ENCODE measurements at regions not wholly inside any gene's neighbourhood (a gene's known extent, or its start where the extent isn't known, plus 50 kb on each side); places are given as distances from the start of the nearest gene placed in this dataset.

DNA sequence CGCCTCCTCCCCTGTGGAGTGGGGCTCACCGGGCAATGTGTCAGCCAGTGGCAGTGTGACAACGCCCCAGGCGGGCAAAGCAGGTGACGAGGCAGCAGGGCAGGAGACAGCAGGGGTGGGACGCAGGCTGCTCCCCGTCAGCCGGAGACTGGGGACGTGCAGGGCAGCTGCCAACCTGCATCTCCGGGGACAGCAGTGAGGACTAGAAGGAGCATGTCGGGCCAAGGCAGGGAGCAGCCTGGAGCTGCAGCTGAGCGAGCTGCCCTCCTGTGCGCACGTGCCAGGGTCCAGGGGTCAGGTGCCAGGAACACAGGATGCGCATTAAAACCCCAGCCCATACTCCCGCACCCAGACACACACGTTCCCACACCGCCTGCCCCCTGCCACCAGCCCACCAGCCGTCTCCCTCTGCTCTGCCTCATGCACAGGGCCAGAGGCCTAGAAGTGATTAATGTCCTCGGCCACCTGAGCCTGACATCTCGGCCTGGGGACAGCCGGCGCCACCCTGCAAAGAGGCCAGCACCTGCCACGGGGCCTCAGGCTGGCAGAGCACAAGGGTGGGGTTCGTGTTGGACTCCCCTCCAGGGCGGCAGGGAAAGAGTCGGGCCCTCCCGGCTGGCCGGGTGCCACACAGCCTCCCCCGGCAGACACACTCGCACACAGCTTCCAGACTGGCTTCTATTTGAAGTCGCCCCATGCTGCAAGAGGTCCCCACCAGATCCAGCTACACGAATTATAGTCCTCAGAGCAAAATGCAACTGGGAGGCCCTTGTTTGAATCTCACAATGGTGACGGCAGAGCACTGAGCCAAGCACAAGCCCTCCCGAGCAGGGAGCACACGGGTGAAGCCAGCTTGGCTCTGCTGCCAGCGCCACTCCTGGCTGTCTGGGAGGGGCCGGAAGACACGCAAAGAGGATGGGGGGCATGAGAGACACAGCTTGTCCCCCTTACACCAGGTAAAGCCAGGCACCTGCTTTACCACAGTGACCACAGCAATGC, 90.4 kb downstream of the RBFOX3 start:
- DNase-seq, result no peak

DNA sequence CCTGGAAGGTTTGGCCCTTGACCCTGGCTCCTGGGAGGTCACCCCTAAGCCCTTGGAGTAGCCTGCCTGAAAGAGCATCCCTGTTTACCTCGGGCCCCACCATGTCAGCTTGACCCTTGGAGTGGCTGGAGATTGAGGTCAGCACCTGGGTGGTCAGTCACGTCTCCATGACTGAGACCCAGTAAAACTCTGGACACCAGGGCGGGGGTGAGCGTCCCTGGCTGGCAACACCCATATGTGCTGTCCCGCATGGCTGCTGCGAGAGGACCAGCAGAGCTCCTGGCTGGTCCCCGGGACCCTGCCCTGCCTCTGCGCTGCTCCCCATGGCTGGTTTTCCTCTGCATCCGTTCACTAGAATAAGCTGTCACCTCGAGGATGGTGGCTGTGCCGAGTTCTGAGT, 91.2 kb downstream of the RBFOX3 start:
- no peak for DNase-seq

GRCh38 chr17:79518585-79519523, 92.0 kb downstream of the RBFOX3 start:
- no peak for DNase-seq

- DNase-seq, result no peak
Observed at GRCh38 chr17:79517827-79518584, 92.8 kb downstream of the RBFOX3 start.

- no peak for DNase-seq
Observed at GRCh38 chr17:79515646-79516571, 94.9 kb downstream of the RBFOX3 start.

DNA sequence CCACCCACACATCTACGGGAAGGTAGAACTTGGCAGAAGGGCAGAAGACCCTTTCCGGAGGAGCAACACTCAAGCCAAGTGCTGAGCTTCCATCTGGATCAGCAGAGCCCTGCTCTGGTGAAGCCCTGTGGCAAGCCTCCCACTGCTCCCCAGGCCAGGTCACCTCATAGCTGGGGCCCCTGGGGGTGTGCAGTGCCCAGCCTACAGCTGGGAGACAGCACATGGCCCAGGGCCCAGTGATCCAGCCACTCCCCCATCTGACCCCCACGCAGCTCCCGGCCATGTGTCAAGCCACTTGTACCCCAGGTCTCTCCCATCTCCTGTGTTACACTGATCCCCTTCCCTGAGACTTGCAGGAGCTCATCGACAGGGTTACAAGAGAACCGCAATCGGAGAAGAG, 95.7 kb downstream of the RBFOX3 start:
- DNase-seq, result no peak

DNA sequence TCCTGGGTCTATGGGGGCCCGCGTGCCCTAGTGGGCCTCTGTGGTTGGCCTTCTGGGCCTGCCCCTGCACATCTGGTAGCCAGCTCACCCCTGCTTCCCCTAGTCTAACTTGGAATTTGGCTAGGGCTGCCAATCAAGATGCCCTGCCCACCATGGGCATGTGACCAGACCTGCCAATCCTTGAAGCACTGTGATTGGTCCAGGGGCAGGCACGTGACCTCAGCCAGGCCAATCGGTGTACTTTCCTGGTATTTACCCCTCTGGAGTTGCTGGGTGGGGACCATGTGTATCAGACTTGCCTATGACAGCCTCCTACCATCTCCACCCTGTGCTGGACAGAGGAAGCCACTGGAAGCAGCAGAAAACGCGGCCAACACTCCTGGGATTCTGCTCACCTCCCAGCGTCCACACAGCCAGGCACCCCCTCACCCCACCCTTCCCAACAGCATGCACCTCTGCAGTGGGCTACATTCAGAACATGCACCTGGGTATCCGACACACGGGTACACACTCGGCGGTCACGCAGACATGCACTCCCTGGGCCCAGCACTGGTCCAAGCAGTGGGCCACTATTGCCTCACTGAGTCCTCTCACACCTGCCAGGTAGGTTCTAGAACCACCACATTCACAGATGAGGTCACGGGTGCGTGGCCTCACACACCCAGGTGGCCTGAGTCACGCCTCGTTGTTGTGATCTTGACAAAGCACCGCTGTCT, 96.9 kb downstream of the RBFOX3 start:
- DNase-seq, result no peak

DNA sequence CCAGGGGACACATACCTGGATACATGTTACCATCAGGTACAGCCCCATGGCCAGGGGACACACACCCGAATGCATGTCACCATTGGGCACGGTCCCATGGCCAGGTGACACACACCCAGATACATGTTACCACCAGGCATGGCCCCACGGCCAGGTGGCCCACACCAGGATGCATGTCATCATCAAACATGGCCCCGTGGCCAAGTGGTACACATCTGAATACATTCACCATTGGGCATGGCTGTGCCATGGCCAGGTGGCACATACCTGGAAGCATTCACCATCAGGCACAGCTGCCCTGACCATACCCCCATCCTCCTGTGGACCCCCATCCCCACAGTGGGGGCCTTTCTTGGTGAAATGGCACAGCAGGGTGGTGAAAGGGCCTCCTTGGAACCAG, 97.6 kb downstream of the RBFOX3 start:
- no peak for DNase-seq

GRCh38 chr17:79511471-79511870, 99.4 kb downstream of the RBFOX3 start:
- no peak for DNase-seq

DNA sequence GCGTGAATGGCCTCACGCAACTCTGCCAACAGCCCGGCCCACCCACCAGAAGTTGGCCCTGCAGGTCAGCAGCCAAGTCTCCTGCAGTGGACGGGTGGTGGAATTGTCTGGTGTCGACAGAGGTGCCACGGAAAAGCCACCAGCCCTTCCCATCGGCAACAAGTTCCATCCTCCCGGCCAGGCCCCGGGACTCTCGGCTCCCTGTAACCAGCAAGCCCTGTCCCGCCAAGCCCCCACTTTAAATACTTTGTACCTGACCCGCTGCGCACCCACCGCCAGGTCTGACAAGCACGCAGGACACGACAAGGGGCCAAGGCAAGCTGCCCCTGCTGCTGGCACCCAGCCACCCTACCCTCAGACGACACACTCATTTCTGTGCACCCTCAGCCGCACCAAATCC, 100.8 kb downstream of the RBFOX3 start:
- DNase-seq, result no peak

DNA sequence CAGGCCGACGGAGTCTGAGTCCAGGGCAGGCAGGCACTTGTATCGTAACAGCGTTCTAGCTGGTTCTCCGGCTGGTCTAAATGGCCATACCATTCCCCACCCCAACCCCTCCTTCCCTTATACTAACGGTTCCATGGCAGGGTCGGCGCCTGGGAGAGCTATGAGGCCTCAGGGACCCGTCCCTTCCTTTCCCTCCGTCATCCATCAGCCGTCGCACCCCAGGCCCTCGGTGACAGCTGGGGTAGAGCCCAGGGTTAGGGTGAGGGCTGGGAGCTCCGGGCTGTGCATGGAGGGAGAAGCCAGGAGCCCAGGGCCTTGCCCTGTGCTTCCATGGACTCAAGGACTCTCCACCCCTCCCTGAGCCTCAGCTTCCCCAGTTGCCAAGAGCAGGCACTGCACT, 101.4 kb downstream of the RBFOX3 start:
- no peak for DNase-seq

DNA sequence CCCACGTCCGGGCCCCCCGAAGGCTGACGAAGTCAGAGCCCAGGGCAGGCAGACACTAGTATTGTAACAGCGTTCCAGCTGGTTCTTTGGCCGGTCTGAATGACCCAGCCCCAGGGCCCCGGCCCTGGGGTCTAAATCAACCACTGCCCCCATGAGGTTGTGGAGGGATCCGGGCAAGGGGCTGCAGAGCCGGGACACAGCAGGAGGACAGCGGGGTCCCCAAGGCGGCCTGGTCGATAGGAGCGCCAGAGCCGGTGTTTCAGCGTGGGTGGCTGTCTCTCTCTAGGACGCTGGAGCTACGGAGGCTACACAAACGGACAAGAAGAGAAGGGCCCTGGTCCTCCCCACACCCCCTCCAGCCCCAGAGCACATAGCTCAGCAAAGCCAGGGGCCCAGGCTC, 101.8 kb downstream of the RBFOX3 start:
- DNase-seq, result no peak

- no peak for DNase-seq
Observed at GRCh38 chr17:79508291-79508716, 102.5 kb downstream of the RBFOX3 start.

GRCh38 chr17:79506955-79507354, 103.9 kb downstream of the RBFOX3 start:
- DNase-seq, result no peak

- DNase-seq, result no peak
Observed at GRCh38 chr17:79506150-79506870, 104.5 kb downstream of the RBFOX3 start.

GRCh38 chr17:79505199-79505598, 105.7 kb downstream of the RBFOX3 start:
- DNase-seq, result no peak

DNA sequence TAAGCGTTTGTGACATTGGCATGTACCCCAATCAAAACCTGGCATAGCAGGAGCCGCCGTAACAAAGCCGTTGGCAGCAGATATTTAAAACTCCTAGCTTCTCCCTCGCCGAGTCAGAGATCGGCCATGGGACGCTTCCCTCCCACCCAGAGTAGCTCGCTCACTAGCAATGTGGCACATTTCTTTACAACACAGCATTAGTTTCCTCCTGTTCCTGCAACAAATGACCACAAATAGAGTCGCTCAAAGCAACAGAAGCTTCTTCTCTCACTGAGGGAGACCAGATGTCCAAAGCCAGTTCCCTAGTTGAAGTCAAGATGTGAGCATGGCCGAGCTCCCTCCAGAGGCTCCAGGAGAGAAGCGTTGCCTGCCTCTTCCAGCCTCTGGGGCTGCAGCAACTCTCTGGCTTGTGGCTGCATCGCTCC, 106.7 kb downstream of the RBFOX3 start:
- DNase-seq, result no peak

DNA sequence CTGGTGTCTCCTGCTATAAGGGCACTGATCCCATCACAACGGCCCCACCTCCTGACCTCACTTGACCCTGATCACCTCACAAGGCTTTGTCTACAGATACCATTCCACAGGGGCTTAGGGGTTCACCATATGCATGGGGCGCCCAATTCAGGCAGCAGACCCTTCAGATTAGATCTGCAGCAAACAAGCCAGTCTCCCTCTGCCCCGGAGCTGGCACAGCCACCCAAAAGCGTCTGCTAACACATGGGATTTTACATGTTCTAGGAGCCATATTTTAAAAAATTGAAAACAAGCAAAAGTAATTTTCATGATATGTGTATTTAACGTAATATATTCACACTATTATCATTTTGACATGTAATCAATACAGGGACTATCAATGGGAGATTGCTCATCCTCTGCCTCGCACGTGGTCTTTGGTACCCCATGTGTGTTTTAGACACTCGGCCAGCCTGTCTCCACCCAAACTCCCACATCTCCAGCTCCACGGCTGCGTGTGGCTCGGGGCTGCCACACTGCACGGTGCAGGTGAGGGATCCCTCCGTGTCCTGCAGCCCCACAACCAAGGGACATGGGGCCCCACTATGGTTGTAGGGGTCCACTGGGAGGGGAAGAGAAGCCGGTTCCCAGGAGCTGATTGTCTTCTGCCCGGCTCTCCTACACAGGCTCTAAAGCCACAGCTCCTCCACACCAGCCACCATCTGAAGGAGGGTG, 107.6 kb downstream of the RBFOX3 start:
- DNase-seq, result no peak

DNA sequence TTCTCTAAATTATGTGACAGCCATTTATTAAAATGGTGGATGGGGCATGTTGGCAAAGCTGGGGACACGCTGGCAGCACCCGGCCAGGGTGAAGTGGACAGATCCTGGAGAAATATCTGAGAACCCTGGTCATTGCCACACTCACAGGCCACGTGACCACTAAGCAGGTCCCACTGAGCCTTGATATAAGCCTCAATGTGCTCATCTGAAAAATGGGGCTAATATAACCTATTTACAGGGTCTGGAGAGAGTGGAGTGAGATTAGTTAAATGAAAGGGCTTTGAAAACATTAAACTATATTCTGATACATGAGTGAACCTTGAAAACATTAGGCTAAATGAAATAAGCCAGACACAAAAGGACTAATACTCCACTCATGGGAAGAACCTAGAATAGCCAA, 108.9 kb downstream of the RBFOX3 start:
- no peak for DNase-seq

Data from effector CD8-positive, alpha-beta T cell (primary cell).